ENCODE measurements at regions not wholly inside any gene's neighbourhood (a gene's known extent, or its start where the extent isn't known, plus 50 kb on each side); places are given as distances from the start of the nearest gene placed in this dataset.

DNA sequence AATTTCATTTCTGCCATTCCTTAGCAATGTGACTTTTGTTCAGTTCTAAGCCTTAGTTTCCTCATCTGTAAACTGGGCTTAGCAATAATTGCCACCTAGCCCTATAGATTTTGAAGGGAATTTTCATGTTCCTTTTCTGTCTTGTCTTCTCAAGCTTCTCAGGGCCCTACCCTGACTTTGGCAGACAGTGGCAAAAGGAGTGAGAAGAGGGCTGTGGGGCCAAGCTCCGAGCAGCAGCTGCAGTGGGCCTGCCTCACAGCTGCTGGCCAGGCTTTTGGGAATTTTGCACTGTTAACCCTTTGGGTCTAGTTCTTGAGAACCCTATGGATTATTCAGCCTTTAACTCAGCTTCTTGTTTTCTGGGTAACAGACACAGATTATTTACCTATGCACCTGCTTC is 67.6 kb upstream of the IGSF1 start:
- in situ Hi-C loops (cut with MboI; ENCODE audit: low sequenced_read_pairs in 4 of 4), result no loop called here
- intact Hi-C loops (cut with DNase I; ENCODE audit: low total_unique reads), result no loop called here
- Histone ChIP-seq H3K4me1 (no peaks in the 10 kb centered on the region), H3K27ac (no peak overlapping the region), H3K9me3 (no peaks in the 10 kb centered on the region), H3K27me3 (no peaks in the 10 kb centered on the region), H3K4me3 (no peak overlapping the region), H3K36me3 (no peaks in the 10 kb centered on the region)
- ATAC-seq, result no peak
- DNase-seq, result no peak
- TF ChIP-seq, protein P1, sequence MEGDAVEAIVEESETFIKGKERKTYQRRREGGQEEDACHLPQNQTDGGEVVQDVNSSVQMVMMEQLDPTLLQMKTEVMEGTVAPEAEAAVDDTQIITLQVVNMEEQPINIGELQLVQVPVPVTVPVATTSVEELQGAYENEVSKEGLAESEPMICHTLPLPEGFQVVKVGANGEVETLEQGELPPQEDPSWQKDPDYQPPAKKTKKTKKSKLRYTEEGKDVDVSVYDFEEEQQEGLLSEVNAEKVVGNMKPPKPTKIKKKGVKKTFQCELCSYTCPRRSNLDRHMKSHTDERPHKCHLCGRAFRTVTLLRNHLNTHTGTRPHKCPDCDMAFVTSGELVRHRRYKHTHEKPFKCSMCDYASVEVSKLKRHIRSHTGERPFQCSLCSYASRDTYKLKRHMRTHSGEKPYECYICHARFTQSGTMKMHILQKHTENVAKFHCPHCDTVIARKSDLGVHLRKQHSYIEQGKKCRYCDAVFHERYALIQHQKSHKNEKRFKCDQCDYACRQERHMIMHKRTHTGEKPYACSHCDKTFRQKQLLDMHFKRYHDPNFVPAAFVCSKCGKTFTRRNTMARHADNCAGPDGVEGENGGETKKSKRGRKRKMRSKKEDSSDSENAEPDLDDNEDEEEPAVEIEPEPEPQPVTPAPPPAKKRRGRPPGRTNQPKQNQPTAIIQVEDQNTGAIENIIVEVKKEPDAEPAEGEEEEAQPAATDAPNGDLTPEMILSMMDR (IDR thresholded peaks at IDR 0.05 in 4 of 5, conservative IDR thresholded peaks at IDR 0.05 in 1 of 5), result no peak
- no peak for TF ChIP-seq POLR2A (IDR thresholded peaks at IDR 0.05)

DNA sequence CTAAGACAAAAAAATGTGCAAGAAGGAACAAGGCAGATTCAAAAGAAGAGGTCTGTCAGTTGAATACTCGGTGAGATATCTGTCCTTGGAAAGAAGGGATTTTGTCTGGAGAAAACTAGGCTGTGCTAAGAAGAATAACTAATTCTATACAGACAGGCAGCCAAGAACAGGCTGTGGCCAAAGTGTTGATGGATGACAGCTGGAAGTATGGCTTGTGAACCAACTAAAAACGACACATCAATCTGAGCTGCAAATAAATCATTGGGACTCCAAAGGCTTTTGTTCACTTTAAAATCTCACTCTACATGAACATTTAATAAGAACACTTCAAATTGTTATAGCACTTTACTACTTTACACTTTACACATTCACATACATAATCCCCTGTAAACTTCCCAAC is 70.5 kb upstream of the IGSF1 start:
- intact Hi-C loops (cut with DNase I; ENCODE audit: low total_unique reads), result no loop called here
- TF ChIP-seq POLR2A (IDR thresholded peaks at IDR 0.05), result no peak
- TF ChIP-seq, protein P1 (IDR thresholded peaks at IDR 0.05 in 4 of 5, conservative IDR thresholded peaks at IDR 0.05 in 1 of 5), result no peak
- in situ Hi-C loops (cut with MboI; ENCODE audit: low sequenced_read_pairs in 4 of 4), result no loop called here

DNA sequence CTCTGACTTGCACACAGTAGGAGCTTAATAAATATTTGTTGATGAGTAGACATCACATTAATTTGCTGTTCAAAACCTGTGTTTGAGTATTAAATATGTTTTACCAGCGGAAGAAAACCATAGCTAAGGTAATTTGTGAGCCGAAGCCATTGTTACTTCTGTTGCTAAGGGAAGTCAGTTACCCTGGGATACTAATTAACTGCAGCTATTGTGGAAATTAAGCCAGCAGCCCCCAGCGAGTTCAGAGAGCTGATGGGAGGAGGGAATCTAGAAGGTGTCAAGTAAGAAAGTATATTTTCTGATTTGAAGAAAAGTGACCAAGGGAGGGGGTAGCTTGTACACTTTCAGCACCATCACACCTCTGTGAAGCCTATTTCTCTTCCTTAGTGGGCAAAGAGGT is 76.7 kb upstream of the IGSF1 start:
- in situ Hi-C loops (cut with MboI; ENCODE audit: low sequenced_read_pairs in 4 of 4), result no loop called here
- no peak for TF ChIP-seq POLR2A (IDR thresholded peaks at IDR 0.05)
- TF ChIP-seq, protein P1 (IDR thresholded peaks at IDR 0.05 in 4 of 5, conservative IDR thresholded peaks at IDR 0.05 in 1 of 5), result no peak
- Histone ChIP-seq H3K9me3 (no peaks in the 10 kb centered on the region), H3K27me3 (no peaks in the 10 kb centered on the region), H3K27ac (no peak overlapping the region), H3K4me3 (no peak overlapping the region), H3K4me1 (no peaks in the 10 kb centered on the region), H3K36me3 (no peaks in the 10 kb centered on the region)
- DNase-seq (no peak), ATAC-seq (no peak)
- intact Hi-C loops (cut with DNase I; ENCODE audit: low total_unique reads), result loop anchor here (5.0 kb wide), 1 partner anchor 388 kb away; no protein-coding TSS in a partner anchor

More for the DNA sequence above, 70.5 kb upstream of the IGSF1 start:
- Histone ChIP-seq H3K4me3 (no peak overlapping the region), H3K27me3 (no peaks in the 10 kb centered on the region), H3K36me3 (no peaks in the 10 kb centered on the region), H3K4me1 (no peaks in the 10 kb centered on the region), H3K27ac (no peak overlapping the region), H3K9me3 (no peaks in the 10 kb centered on the region)
- DNase-seq, result no peak
- no peak for ATAC-seq

DNA sequence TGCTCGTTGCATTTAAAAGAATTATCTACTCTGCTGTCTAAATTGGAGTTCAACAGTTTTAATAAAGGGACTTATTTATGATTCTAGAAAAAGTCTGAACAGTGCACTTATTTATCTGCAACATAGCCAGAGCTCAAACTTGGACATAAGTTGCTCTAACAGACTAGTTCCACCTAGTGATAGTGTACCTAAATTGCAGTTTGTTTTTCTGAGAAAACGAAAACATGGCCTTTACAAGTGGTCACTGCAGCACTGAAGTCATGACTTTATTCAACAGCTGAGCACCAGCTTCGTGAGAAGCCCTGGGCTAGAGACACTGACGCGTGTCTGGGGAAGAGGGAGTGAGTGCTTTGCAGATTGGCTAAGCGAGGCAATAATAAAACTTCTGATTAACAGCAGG is 77.3 kb upstream of the IGSF1 start:
- no peaks in the 10 kb centered on the region for H3K27me3 ChIP-seq
- no peaks in the 10 kb centered on the region for H3K36me3 ChIP-seq
- in situ Hi-C loops (cut with MboI; ENCODE audit: low sequenced_read_pairs in 4 of 4) (no loop called here), intact Hi-C loops (cut with DNase I; ENCODE audit: low total_unique reads) (loop anchor here (5.0 kb wide), 1 partner anchor 389 kb away; no protein-coding TSS in a partner anchor)
- no peak overlapping the region for H3K4me3 ChIP-seq
- H3K27ac ChIP-seq, result no peak overlapping the region
- TF ChIP-seq, protein P1 (IDR thresholded peaks at IDR 0.05 in 4 of 5, conservative IDR thresholded peaks at IDR 0.05 in 1 of 5), result peak in 1 of 5 experiments; percentile 13
- TF ChIP-seq POLR2A (IDR thresholded peaks at IDR 0.05), result no peak
- DNase-seq, result no peak
- H3K4me1 ChIP-seq, result no peaks in the 10 kb centered on the region
- no peaks in the 10 kb centered on the region for H3K9me3 ChIP-seq
- ATAC-seq, result no peak

DNA sequence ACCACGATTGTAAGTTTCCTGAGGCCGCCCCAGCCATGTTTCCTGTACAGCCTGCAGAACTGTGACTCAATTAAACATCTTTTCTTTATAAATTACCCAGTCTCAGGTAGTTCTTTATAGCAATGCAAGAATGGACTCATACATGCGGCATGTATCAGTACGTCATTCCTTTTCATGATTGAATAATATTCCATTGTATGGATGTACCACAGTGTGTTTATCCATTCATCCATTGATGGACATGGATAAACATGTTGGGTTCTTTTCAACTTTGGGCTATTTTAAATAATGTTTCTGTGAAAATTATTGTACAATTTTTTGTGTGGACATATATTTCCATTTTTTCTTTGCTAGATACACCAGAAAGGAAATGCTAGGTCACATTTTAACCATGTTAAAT is 99.2 kb upstream of the IGSF1 start:
- no peak for ATAC-seq
- intact Hi-C loops (cut with DNase I; ENCODE audit: low total_unique reads) (no loop called here), in situ Hi-C loops (cut with MboI; ENCODE audit: low sequenced_read_pairs in 4 of 4) (no loop called here)
- no peak overlapping the region for H3K27ac ChIP-seq
- H3K27me3 ChIP-seq, result no peaks in the 10 kb centered on the region
- H3K36me3 ChIP-seq, result no peaks in the 10 kb centered on the region
- no peak overlapping the region for H3K4me3 ChIP-seq
- no peak for DNase-seq
- no peaks in the 10 kb centered on the region for H3K9me3 ChIP-seq
- TF ChIP-seq, protein P1 (IDR thresholded peaks at IDR 0.05 in 4 of 5, conservative IDR thresholded peaks at IDR 0.05 in 1 of 5), result no peak
- no peaks in the 10 kb centered on the region for H3K4me1 ChIP-seq
